Right lobe of liver (tissue), 6 donors: ENCODE measurements at regions not wholly inside any gene's neighbourhood (a gene's known extent, or its start where the extent isn't known, plus 50 kb on each side); places are given as distances from the start of the nearest gene placed in this dataset.

Experiments used
- ATAC-seq, 4 donors: fragments of 200-7000 bp; cut with Tn5 transposase; one replicate each; pipeline ENCODE4 v1.9.1; 2020; ENCODE audit warnings: mild to moderate bottlenecking in 4 of 4, moderate library complexity in 4 of 4
- DNase-seq, 3 donors: peaks; one replicate each; pipeline ENCODE4 v3.0.0-alpha.2; 2020
- H3K27ac ChIP-seq, 3 donors: fragments of 200-600 bp; one replicate each; pipeline ENCODE4 v1.8.0; 2022
- H3K27me3 ChIP-seq, 2 donors: fragments of 200-600 bp; one replicate each; pipeline ENCODE4 v1.8.0; 2022
- H3K36me3 ChIP-seq, 4 donors: fragments of 200-600 bp; sonication (generic) in 1 of 4; one replicate each; pipeline versions ENCODE4 v1.5.1 to v1.8.0; 2017 to 2022; ENCODE audit warnings: control low read depth in 1 of 4
- H3K4me1 ChIP-seq, 4 donors: fragments of 200-600 bp; sonication (generic) in 1 of 4; one replicate each; pipeline versions ENCODE4 v1.5.1 to v1.8.0; 2017 to 2022; ENCODE audit warnings: control low read depth in 1 of 4
- H3K4me3 ChIP-seq, 3 donors: fragments of 200-600 bp; one replicate each; pipeline ENCODE4 v1.8.0; 2022
- H3K9me3 ChIP-seq, 4 donors: fragments of 200-600 bp; sonication (generic) in 1 of 4; one replicate each; pipeline versions ENCODE4 v1.5.1 to v1.8.0; 2017 to 2022; ENCODE audit warnings: control low read depth in 1 of 4
- POLR2A ChIP-seq: fragments of 450-650 bp; IDR thresholded peaks from one replicate; pipeline ENCODE4 v1.6.1; 2017; ENCODE audit warnings: antibody characterized with exemption, mild to moderate bottlenecking
- WGBS: methylation state at CpG from one replicate; pipeline ENCODE4 v1.1.6; 2018; ENCODE audit warnings: low coverage, low lambda C conversion rate; ENCODE audit not compliant: insufficient coverage; ENCODE audit errors: missing lambda C conversion rate; 5-methylcytosine and 5-hydroxymethylcytosine counted together
- intact Hi-C, 2 donors: fragments of 100-400 bp; cut with DNase I; formaldehyde crosslinking; loops; one replicate each; pipeline versions ENCODE4 v1.11.2 to v1.14.1; 2022
- TF ChIP-seq, protein P1 (sequence below), 4 donors: fragments of 200-600 bp in 3 of 4; fragments of 450-650 bp in 1 of 4; IDR thresholded peaks; one replicate each; pipeline versions ENCODE4 v1.5.1 to v1.8.0; 2016 to 2022; ENCODE audit warnings: antibody characterized with exemption in 4 of 4, mild to moderate bottlenecking in 2 of 4
- donor health status: DM: no; HTN: yes; CAD: no.
- donor health status: DM: no; HTN: no; CAD: no.
- donor health status: DM: no; HTN: no; CAD: no.
- donor health status: DM: no; HTN: yes; CAD: no.
- donor health status: DM: no; HTN: yes; CAD: no.

DNA sequence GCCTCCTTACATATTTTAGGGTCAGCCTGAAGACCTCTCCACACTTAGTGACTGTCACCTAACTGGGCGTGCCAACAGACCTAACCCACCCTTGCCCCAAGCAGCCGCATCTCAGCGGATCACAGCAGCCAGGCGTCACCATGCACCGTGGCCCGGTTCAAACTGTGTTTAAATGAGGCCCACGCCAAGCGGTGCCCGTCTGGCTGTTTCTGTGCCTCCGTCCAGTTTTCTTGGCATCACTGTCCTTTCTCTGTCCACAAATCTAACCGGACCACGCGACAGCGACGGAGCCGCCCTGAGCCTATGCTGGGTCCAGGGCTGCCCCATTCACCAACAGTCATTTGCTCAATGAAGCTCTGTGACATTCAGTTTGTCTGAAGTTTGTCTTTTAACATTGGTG is 393.3 kb downstream of the THBS2 start:
- 94% methylated on average over 8 of the region's 16 CpGs for WGBS
- DNase-seq (no peak), ATAC-seq (no peak)
- TF ChIP-seq, protein P1, sequence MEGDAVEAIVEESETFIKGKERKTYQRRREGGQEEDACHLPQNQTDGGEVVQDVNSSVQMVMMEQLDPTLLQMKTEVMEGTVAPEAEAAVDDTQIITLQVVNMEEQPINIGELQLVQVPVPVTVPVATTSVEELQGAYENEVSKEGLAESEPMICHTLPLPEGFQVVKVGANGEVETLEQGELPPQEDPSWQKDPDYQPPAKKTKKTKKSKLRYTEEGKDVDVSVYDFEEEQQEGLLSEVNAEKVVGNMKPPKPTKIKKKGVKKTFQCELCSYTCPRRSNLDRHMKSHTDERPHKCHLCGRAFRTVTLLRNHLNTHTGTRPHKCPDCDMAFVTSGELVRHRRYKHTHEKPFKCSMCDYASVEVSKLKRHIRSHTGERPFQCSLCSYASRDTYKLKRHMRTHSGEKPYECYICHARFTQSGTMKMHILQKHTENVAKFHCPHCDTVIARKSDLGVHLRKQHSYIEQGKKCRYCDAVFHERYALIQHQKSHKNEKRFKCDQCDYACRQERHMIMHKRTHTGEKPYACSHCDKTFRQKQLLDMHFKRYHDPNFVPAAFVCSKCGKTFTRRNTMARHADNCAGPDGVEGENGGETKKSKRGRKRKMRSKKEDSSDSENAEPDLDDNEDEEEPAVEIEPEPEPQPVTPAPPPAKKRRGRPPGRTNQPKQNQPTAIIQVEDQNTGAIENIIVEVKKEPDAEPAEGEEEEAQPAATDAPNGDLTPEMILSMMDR (IDR thresholded peaks at IDR 0.05), result no peak
- no peak for TF ChIP-seq POLR2A
- intact Hi-C loops, result no loop called here
- Histone ChIP-seq H3K27ac (no peak overlapping the region), H3K9me3 (no peaks in the 10 kb centered on the region), H3K4me3 (no peak overlapping the region), H3K4me1 (no peaks in the 10 kb centered on the region), H3K27me3 (no peaks in the 10 kb centered on the region), H3K36me3 (no peaks in the 10 kb centered on the region)

DNA sequence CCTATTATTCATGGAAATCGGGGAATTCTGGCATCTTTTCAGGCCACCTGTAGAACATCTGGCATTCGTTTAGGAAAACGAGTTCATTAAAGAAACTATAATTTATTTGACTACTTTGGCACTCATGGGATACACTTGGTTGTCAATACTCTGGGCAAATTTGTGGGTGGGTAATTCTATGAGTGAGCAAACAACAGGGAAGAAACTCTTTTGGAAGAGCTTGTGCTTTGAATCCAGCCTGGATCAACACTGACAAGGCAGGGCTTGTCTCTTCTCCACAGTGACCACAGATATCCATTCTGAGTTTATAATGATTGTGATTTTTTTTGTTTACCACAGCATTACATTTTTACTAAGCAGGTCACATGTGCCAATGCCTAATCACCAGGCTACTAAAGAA is 394.7 kb downstream of the THBS2 start:
- Histone ChIP-seq H3K4me1 (no peaks in the 10 kb centered on the region), H3K36me3 (no peaks in the 10 kb centered on the region), H3K9me3 (no peaks in the 10 kb centered on the region), H3K27me3 (no peaks in the 10 kb centered on the region), H3K4me3 (no peak overlapping the region), H3K27ac (no peak overlapping the region)
- WGBS, result 51% methylated on average over 3 of the region's 3 CpGs
- DNase-seq (no peak), ATAC-seq (no peak)
- TF ChIP-seq, protein P1 (IDR thresholded peaks at IDR 0.05), result no peak
- TF ChIP-seq POLR2A, result no peak
- intact Hi-C loops, result no loop called here

DNA sequence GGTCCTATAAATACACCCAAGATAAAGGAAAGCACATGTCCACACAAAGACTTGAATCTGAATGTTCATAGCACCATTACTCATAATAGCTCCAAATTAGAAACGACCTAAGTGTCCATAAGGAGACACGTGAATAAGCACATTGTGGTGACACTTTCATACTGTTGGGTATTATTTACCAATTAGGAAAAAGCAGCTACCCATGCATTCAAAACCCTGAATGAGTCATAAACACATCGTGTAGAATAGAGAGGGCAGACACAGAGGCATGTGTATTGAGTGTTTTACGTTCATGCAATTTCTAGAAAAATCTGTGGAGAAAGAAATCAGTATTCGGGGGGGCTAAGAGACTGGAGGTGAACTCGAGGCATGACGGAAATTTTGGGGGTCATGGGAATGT is 396.7 kb downstream of the THBS2 start:
- Histone ChIP-seq H3K9me3 (no peaks in the 10 kb centered on the region), H3K27me3 (no peaks in the 10 kb centered on the region), H3K36me3 (no peaks in the 10 kb centered on the region), H3K27ac (no peak overlapping the region), H3K4me3 (no peak overlapping the region), H3K4me1 (no peaks in the 10 kb centered on the region)
- TF ChIP-seq, protein P1 (IDR thresholded peaks at IDR 0.05), result no peak
- TF ChIP-seq POLR2A, result no peak
- WGBS, result 58% methylated on average over 7 of the region's 7 CpGs
- ATAC-seq (no peak), DNase-seq (no peak)
- intact Hi-C loops, result no loop called here

DNA sequence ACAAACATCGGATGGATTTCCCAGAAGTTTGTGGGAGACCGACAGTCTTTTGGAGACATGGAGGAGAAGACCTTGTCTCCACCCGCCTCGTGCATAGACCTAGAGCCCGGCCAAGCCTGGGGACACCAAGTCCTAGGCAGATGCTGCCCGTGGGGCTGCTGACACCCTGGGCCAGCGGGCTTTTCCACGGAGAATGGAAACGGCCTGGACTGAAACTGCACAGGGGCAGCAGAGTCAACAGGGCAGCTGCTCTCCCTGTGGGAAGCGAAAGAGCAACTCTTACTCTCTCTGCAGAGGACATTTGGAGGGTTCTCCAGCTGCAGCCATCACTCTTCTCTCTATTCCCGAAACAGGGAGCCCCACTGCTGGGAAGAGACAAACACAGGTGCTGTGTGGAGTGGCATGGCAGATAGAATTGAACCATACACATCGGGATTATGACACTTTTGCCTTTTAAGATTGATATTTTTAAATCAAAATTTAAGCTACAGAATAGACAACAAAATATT is 401.2 kb downstream of the THBS2 start:
- WGBS, result 93% methylated on average over 10 of the region's 12 CpGs
- intact Hi-C loops, result no loop called here
- no peaks in the 10 kb centered on the region for H3K27me3 ChIP-seq
- no peak for ATAC-seq
- H3K9me3 ChIP-seq, result no peaks in the 10 kb centered on the region
- no peak for DNase-seq
- H3K36me3 ChIP-seq, result no peaks in the 10 kb centered on the region
- H3K27ac ChIP-seq, result no peak overlapping the region
- H3K4me3 ChIP-seq, result no peak overlapping the region
- H3K4me1 ChIP-seq, result no peaks in the 10 kb centered on the region
- no peak for TF ChIP-seq POLR2A
- TF ChIP-seq, protein P1 (IDR thresholded peaks at IDR 0.05), result no peak
